CD14-positive monocyte (primary cell): ENCODE measurements at regions not wholly inside any gene's neighbourhood (a gene's known extent, or its start where the extent isn't known, plus 50 kb on each side); places are given as distances from the start of the nearest gene placed in this dataset.
A peak's percentile ranks its signal among the peaks of the same experiment; 100 is the strongest.

Source experiments
- DNase-seq, 3 donors: peaks; one replicate each; pipeline ENCODE4 v3.0.0-alpha.2; 2011 to 2022
- H2AFZ ChIP-seq: 2 replicates; pipeline ENCODE4 v1.6.0; 2012; ENCODE audit warnings: mild to moderate bottlenecking, low read depth, low read length, inconsistent platforms; ENCODE audit not compliant: insufficient read depth, poor library complexity, severe bottlenecking
- H3K27ac ChIP-seq, 2 donors: 1 replicate in 1 of 2; 2 replicates in 1 of 2; pipeline ENCODE4 v1.5.1; 2012 to 2013; ENCODE audit warnings: low read length in 2 of 2, control low read depth in 1 of 2, inconsistent platforms in 1 of 2, low read depth in 1 of 2, mild to moderate bottlenecking in 1 of 2
- H3K27me3 ChIP-seq, 2 donors: one replicate each; pipeline versions ENCODE4 v1.6.0 to v1.6.1; 2011 to 2013; ENCODE audit warnings: low read length in 2 of 2; ENCODE audit not compliant: control insufficient read depth in 2 of 2, insufficient read depth in 2 of 2
- H3K36me3 ChIP-seq, 2 donors: replicated peaks in 1 of 2; 1 replicate in 1 of 2; 2 replicates in 1 of 2; pipeline versions ENCODE4 v1.5.1 to v1.6.1; 2012 to 2013; ENCODE audit warnings: low read length in 2 of 2, control low read depth in 1 of 2, inconsistent platforms in 1 of 2, mild to moderate bottlenecking in 1 of 2; ENCODE audit not compliant: insufficient read depth in 2 of 2, control insufficient read depth in 1 of 2
- H3K4me1 ChIP-seq, 2 donors: 1 replicate in 1 of 2; 2 replicates in 1 of 2; pipeline versions ENCODE4 v1.5.1 to v1.6.1; 2012 to 2013; ENCODE audit warnings: low read length in 2 of 2, control low read depth in 1 of 2, inconsistent platforms in 1 of 2, mild to moderate bottlenecking in 1 of 2, moderate library complexity in 1 of 2; ENCODE audit not compliant: insufficient read depth in 2 of 2, control insufficient read depth in 1 of 2
- H3K4me2 ChIP-seq: replicated peaks from 2 replicates; pipeline ENCODE3; 2012; ENCODE audit warnings: low read length, moderate library complexity, mild to moderate bottlenecking; ENCODE audit not compliant: poor library complexity, severe bottlenecking; ENCODE audit errors: extremely low read depth
- H3K4me3 ChIP-seq, 3 experiments: fragments of 200-600 bp in 1 of 3; sonication (generic) in 1 of 3; replicated peaks in 1 of 3; 1 replicate in 2 of 3; 2 replicates in 1 of 3; pipeline ENCODE4 v1.5.1; 2011 to 2013; ENCODE audit warnings: low read length in 3 of 3, mild to moderate bottlenecking in 3 of 3, control low read depth in 2 of 3, low read depth in 2 of 3, inconsistent platforms in 1 of 3, moderate library complexity in 1 of 3
- H3K79me2 ChIP-seq: 2 replicates; pipeline ENCODE4 v1.6.0; 2012; ENCODE audit warnings: mild to moderate bottlenecking, control low read depth, inconsistent platforms, low read length, moderate library complexity; ENCODE audit not compliant: insufficient read depth
- H3K9ac ChIP-seq: 2 replicates; pipeline ENCODE4 v1.6.0; 2017; ENCODE audit warnings: low read length, mild to moderate bottlenecking; ENCODE audit not compliant: insufficient read depth, poor library complexity, severe bottlenecking
- H3K9me3 ChIP-seq, 2 donors: replicated peaks in 1 of 2; 1 replicate in 1 of 2; 2 replicates in 1 of 2; pipeline versions ENCODE4 v1.5.1 to v1.6.1; 2012 to 2013; ENCODE audit warnings: low read length in 2 of 2, control low read depth in 1 of 2; ENCODE audit not compliant: control insufficient read depth in 1 of 2, insufficient read depth in 1 of 2
- H4K20me1 ChIP-seq: 2 replicates; pipeline ENCODE4 v1.6.0; 2012; ENCODE audit warnings: mild to moderate bottlenecking, low read length, control low read depth, moderate library complexity; ENCODE audit not compliant: insufficient read depth
- H3K27ac Mint-ChIP-seq, 7 donors: one replicate each; pipeline ENCODE4 v1.8.0; 2020; ENCODE audit warnings: mild to moderate bottlenecking in 7 of 7, mixed read lengths in 7 of 7, moderate library complexity in 6 of 7, inconsistent platforms in 2 of 7
- H3K27me3 Mint-ChIP-seq, 3 donors: one replicate each; pipeline ENCODE4 v1.8.0; 2021 to 2022; ENCODE audit warnings: low read depth in 3 of 3, mild to moderate bottlenecking in 3 of 3, mixed read lengths in 3 of 3, moderate library complexity in 3 of 3, inconsistent platforms in 1 of 3
- H3K36me3 Mint-ChIP-seq, 2 donors: one replicate each; pipeline ENCODE4 v1.8.0; 2020; ENCODE audit warnings: mixed read lengths in 2 of 2, inconsistent platforms in 1 of 2, mild to moderate bottlenecking in 1 of 2
- H3K4me1 Mint-ChIP-seq: one replicate; pipeline ENCODE4 v1.8.0; 2020; ENCODE audit warnings: mild to moderate bottlenecking, mixed read lengths
- H3K4me3 Mint-ChIP-seq, 2 donors: one replicate each; pipeline ENCODE4 v1.8.0; 2020; ENCODE audit warnings: mild to moderate bottlenecking in 2 of 2, mixed read lengths in 2 of 2, moderate library complexity in 1 of 2
- H3K9me3 Mint-ChIP-seq, 7 donors: one replicate each; pipeline ENCODE4 v1.8.0; 2020 to 2022; ENCODE audit warnings: mixed read lengths in 7 of 7, mild to moderate bottlenecking in 6 of 7, moderate library complexity in 6 of 7, inconsistent platforms in 2 of 7
- CTCF ChIP-seq: fragments of 200-600 bp; IDR thresholded peaks from one replicate; pipeline ENCODE4 v1.8.0; 2022; ENCODE audit warnings: antibody characterized with exemption, mild to moderate bottlenecking
- WGBS: methylation state at CpG from one replicate; pipeline ENCODE4 v1.1.5; 2013; ENCODE audit warnings: missing lambda C conversion rate; ENCODE audit not compliant: insufficient coverage; 5-methylcytosine and 5-hydroxymethylcytosine counted together
- intact Hi-C, 2 donors: fragments of 100-400 bp; cut with micrococcal nuclease; formaldehyde crosslinking; loops; one replicate each; pipeline versions ENCODE4 v1.15.0 to v1.15.1; 2023

DNA sequence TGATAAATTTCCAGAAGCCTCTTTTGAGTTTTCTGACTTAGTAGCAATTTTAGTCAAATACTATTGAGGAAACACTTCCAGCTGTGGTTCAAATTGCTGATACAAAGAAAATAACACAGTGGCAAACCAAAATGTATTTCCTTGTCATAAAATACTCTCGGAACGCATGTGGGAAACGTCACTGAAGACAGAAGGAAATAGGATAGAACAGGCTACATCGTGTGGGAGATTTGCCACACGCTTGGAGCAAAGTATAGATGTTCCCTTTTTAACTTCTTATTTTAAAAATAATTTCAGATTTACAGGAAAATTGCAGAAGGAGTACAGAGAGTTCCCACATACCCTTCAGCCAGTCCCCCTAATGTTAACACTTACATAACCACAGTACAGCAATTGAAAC, 88.8 kb downstream of the ING1 start:
- Histone ChIP-seq H3K4me1 (peaks cover 4 to 9% of the 10 kb centered on the region in 2 donors), H3K4me3 (no peak overlapping the region), H3K27ac (no peak overlapping the region), H3K9me3 (no peaks in the 10 kb centered on the region), H3K9ac (no peak overlapping the region), H3K36me3 (no peaks in the 10 kb centered on the region), H4K20me1 (no peaks in the 10 kb centered on the region), H3K4me2 (no peak overlapping the region), H2AFZ (no peak overlapping the region), H3K79me2 (no peaks in the 10 kb centered on the region), H3K27me3 (peaks cover 0 to 10% of the 10 kb centered on the region in 2 donors)
- Mint-ChIP-seq H3K36me3 (no peaks in the 10 kb centered on the region), H3K4me1 (peaks cover 10% of the 10 kb centered on the region), H3K27me3 (peaks cover 19 to 43% (median 23%) of the 10 kb centered on the region in 3 donors), H3K4me3 (peak overlapping the region in 1 of 2 donors; percentile 24), H3K9me3 (peaks cover 0 to 3% (median 0%) of the 10 kb centered on the region in 7 donors), H3K27ac (no peak overlapping the region)
- TF ChIP-seq CTCF, result no peak
- no peak for DNase-seq
- intact Hi-C loops, result no loop called here
- no CpG with 5 or more reads among the region's 5 CpGs for WGBS

GRCh38 chr13:110806636-110807035, 93.1 kb downstream of the ING1 start:
- no peak for DNase-seq

More at GRCh38 chr13:110806636-110807035, 93.1 kb downstream of the ING1 start:
- H2AFZ ChIP-seq, result no peak overlapping the region
- H3K9ac ChIP-seq, result no peak overlapping the region
- no peak overlapping the region for H3K4me2 ChIP-seq
- no peaks in the 10 kb centered on the region for H3K4me1 ChIP-seq
- Mint-ChIP-seq H3K4me3 (no peak overlapping the region), H3K27me3 (peaks cover 21 to 42% (median 31%) of the 10 kb centered on the region in 3 donors), H3K9me3 (peaks cover 0 to 3% (median 0%) of the 10 kb centered on the region in 7 donors), H3K36me3 (no peaks in the 10 kb centered on the region), H3K27ac (no peak overlapping the region), H3K4me1 (no peaks in the 10 kb centered on the region)
- H3K27ac ChIP-seq, result no peak overlapping the region
- peaks cover 12 to 20% of the 10 kb centered on the region in 2 donors for H3K27me3 ChIP-seq
- no peaks in the 10 kb centered on the region for H3K79me2 ChIP-seq
- no peak overlapping the region for H3K4me3 ChIP-seq
- intact Hi-C loops, result no loop called here
- H3K9me3 ChIP-seq, result no peaks in the 10 kb centered on the region
- TF ChIP-seq CTCF, result no peak
- WGBS, result 94% methylated on average over 4 of the region's 4 CpGs
- no peaks in the 10 kb centered on the region for H3K36me3 ChIP-seq
- no peaks in the 10 kb centered on the region for H4K20me1 ChIP-seq
